Ascending aorta (tissue), 2 donors: ENCODE measurements at regions not wholly inside any gene's neighbourhood (a gene's known extent, or its start where the extent isn't known, plus 50 kb on each side); places are given as distances from the start of the nearest gene placed in this dataset.
"Not testable (repeated sequence)": the region's sequence is repeated elsewhere in the genome, so short reads cannot be mapped to it uniquely, and the experiment has no call there.

ENCODE experiments used
- DNase-seq, 2 donors: peaks; one replicate each; pipeline ENCODE4 v3.0.0-alpha.2; 2019; ENCODE audit warnings: low spot score in 2 of 2
- H3K27ac ChIP-seq, 2 donors: fragments of 200-600 bp; sonication (generic); one replicate each; pipeline ENCODE4 v1.5.1; 2016 to 2017; ENCODE audit warnings: mild to moderate bottlenecking in 1 of 2
- H3K27me3 ChIP-seq: fragments of 200-600 bp; sonication (generic); one replicate; pipeline ENCODE4 v1.5.1; 2017
- H3K36me3 ChIP-seq, 2 donors: fragments of 200-600 bp; sonication (generic); one replicate each; pipeline ENCODE4 v1.5.1; 2016
- H3K4me1 ChIP-seq, 2 donors: fragments of 200-600 bp; sonication (generic); one replicate each; pipeline ENCODE4 v1.5.1; 2016 to 2017; ENCODE audit warnings: mild to moderate bottlenecking in 1 of 2
- H3K4me3 ChIP-seq, 2 donors: fragments of 200-600 bp; sonication (generic); one replicate each; pipeline ENCODE4 v1.5.1; 2016 to 2017; ENCODE audit warnings: mild to moderate bottlenecking in 1 of 2
- H3K9me3 ChIP-seq, 2 donors: fragments of 200-600 bp; sonication (generic); one replicate each; pipeline ENCODE4 v1.5.1; 2016
- intact Hi-C: fragments of 100-400 bp; cut with DNase I; formaldehyde crosslinking; loops from one replicate; pipeline ENCODE4 v1.15.1; 2023
- TF ChIP-seq, protein P1 (sequence below), 3 experiments: fragments of 200-600 bp in 2 of 3; fragments of 450-650 bp in 1 of 3; sonication (generic) in 2 of 3; IDR thresholded peaks; one replicate each; pipeline ENCODE4 v1.5.1; 2016 to 2019; ENCODE audit warnings: antibody characterized with exemption in 3 of 3, mild to moderate bottlenecking in 1 of 3, moderate library complexity in 1 of 3

DNA sequence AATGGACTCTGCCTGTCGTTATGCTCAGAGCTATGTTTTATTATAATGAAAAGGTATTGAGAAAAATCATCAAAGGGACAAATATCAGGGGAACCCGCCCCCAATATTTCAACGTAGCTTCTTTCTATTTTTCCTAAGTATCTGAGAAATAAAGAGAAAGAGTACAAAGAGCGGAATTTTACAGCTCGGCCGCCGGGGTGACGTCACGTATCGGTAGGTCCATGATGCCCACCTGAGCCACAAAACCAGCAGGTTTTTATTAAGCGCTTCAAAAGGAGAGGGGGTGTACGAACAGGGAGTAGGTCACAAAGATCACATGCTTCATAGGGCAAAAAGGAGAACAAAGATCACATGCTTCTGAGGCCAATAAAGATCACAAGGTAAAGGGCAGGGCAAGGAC lies 281.6 kb upstream of the POM121L12 start:
- no peak overlapping the region for H3K27ac ChIP-seq
- no peak for DNase-seq
- H3K36me3 ChIP-seq: no peaks in the 10 kb centered on the region
- no peaks in the 10 kb centered on the region for H3K27me3 ChIP-seq
- no peaks in the 10 kb centered on the region for H3K9me3 ChIP-seq
- no peaks in the 10 kb centered on the region for H3K4me1 ChIP-seq
- no peak overlapping the region for H3K4me3 ChIP-seq
- TF ChIP-seq, protein P1, sequence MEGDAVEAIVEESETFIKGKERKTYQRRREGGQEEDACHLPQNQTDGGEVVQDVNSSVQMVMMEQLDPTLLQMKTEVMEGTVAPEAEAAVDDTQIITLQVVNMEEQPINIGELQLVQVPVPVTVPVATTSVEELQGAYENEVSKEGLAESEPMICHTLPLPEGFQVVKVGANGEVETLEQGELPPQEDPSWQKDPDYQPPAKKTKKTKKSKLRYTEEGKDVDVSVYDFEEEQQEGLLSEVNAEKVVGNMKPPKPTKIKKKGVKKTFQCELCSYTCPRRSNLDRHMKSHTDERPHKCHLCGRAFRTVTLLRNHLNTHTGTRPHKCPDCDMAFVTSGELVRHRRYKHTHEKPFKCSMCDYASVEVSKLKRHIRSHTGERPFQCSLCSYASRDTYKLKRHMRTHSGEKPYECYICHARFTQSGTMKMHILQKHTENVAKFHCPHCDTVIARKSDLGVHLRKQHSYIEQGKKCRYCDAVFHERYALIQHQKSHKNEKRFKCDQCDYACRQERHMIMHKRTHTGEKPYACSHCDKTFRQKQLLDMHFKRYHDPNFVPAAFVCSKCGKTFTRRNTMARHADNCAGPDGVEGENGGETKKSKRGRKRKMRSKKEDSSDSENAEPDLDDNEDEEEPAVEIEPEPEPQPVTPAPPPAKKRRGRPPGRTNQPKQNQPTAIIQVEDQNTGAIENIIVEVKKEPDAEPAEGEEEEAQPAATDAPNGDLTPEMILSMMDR (IDR thresholded peaks at IDR 0.05): no peak
- intact Hi-C loops: no loop called here

DNA sequence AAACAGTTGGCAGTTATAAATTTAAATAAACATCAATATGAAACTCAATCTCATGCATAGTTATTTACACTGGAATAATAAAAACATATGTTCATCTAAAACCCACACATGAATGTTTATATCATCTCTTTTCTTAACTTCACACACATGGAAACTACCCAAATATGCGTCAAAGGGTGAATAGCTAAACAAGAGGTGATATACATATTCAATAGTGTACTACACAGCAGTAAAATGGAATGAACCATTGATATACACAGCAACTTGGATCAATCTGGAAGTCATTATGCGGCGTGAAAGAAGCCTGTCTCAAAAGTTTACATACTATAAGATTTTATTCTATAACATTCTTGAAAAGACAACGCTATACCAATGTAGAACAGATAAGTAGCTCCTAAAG lies 282.5 kb upstream of the POM121L12 start:
- H3K4me3 ChIP-seq: no peak overlapping the region
- no peaks in the 10 kb centered on the region for H3K27me3 ChIP-seq
- TF ChIP-seq, protein P1 (IDR thresholded peaks at IDR 0.05): no peak
- H3K9me3 ChIP-seq: no peaks in the 10 kb centered on the region
- DNase-seq: no peak
- H3K36me3 ChIP-seq: no peaks in the 10 kb centered on the region
- no peaks in the 10 kb centered on the region for H3K4me1 ChIP-seq
- intact Hi-C loops: no loop called here
- no peak overlapping the region for H3K27ac ChIP-seq

DNA sequence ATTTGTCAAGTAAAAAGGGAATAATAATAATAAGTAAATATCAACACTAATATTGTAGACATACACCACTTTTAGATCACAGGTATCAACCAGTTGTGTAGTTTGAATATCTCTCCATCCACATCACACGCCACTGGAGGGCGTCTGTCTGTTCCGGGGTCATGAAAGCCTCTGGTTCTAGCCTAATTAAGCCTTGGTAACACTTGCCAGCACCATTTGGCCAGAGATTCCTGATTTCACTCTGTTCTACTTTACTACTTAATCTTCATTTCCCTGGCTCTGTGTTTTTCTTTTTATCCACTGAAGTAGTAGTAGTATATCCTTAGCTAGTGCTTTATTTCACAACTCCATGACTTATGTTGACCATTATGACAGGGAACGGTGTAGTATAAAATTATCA lies 285.6 kb upstream of the POM121L12 start:
- H3K27ac ChIP-seq: no peak overlapping the region
- no peak for DNase-seq
- no peaks in the 10 kb centered on the region for H3K4me1 ChIP-seq
- TF ChIP-seq, protein P1 (IDR thresholded peaks at IDR 0.05): no peak
- no peaks in the 10 kb centered on the region for H3K9me3 ChIP-seq
- intact Hi-C loops: no loop called here
- no peaks in the 10 kb centered on the region for H3K36me3 ChIP-seq
- no peaks in the 10 kb centered on the region for H3K27me3 ChIP-seq
- no peak overlapping the region for H3K4me3 ChIP-seq

DNA sequence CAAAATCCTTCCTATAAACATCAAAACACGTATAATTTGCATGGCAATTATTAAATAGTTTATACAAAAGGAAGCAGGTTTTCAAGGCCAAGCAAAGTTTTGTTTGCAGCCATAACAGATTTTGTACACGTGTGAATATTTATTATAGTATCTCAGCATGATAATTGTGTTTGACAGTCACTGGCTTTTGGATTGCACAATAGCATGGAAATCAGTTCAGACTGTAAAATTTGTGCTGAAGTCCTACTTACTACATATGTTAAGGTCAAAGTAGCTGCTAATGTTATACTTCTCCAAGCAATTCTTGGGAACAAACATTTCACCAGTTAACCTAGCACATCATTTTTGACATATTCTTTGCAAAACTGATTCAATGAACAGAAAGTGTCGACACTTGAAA lies 287.6 kb upstream of the POM121L12 start:
- Histone ChIP-seq H3K9me3 (no peaks in the 10 kb centered on the region), H3K36me3 (no peaks in the 10 kb centered on the region), H3K4me1 (no peaks in the 10 kb centered on the region), H3K27me3 (no peaks in the 10 kb centered on the region), H3K4me3 (no peak overlapping the region), H3K27ac (no peak overlapping the region)
- DNase-seq: no peak
- TF ChIP-seq, protein P1 (IDR thresholded peaks at IDR 0.05): no peak
- intact Hi-C loops: no loop called here

DNA sequence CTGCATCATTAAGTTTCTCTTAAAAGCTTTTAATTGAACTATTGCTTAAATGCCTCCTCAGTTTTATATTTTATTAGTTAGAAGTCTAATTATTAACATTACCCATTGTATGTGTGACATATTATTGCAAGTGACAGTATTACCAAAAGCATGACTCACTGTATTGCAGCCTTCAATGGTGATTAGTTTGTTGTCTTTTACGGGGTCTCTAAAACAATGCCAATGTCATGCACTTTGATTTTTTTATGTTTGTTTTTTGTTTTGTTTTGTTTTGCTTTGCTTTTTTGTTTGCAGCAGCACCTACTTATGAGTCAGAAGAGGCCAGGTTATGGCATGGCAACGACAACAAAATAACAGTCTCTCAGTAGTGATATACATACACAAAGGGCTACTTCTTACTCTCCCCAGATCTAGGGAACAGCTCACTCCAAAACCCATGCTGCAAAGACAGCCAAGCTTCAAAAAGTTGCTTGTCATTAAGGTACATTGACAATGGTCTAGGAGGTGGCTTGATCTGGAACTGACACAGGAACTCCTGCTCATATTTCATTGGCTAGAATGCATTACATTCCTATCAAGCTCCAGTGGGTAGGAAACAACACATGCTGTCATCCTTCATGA lies 293.7 kb upstream of the POM121L12 start:
- Histone ChIP-seq H3K4me1 (no peaks in the 10 kb centered on the region), H3K9me3 (no peaks in the 10 kb centered on the region), H3K27ac (no peak overlapping the region), H3K36me3 (no peaks in the 10 kb centered on the region), H3K27me3 (no peaks in the 10 kb centered on the region), H3K4me3 (no peak overlapping the region)
- TF ChIP-seq, protein P1 (IDR thresholded peaks at IDR 0.05): no peak
- intact Hi-C loops: no loop called here
- no peak for DNase-seq

DNA sequence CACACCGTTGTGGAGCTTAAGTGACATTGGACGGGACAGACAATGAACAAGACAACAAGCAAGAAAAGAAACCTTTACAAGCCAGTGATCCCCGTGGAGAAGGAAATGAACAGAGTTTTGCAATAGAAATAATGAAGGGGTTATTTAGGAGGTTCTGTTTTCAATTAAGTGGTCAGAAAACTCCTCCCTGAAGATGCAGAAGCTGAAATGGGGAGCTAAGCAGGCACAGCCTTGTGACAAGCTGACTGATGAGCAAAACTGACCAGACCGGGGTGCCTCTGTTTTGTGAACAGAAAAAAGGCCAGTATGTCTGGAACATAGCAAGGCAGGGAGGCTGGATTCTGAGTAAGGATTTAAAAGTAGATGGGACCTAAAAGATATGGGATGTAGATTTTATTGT lies 299.8 kb upstream of the POM121L12 start:
- intact Hi-C loops: no loop called here
- Histone ChIP-seq H3K9me3 (no peaks in the 10 kb centered on the region), H3K4me1 (no peaks in the 10 kb centered on the region), H3K27me3 (no peaks in the 10 kb centered on the region), H3K36me3 (no peaks in the 10 kb centered on the region), H3K4me3 (no peak overlapping the region), H3K27ac (no peak overlapping the region)
- TF ChIP-seq, protein P1 (IDR thresholded peaks at IDR 0.05): no peak
- DNase-seq: no peak

DNA sequence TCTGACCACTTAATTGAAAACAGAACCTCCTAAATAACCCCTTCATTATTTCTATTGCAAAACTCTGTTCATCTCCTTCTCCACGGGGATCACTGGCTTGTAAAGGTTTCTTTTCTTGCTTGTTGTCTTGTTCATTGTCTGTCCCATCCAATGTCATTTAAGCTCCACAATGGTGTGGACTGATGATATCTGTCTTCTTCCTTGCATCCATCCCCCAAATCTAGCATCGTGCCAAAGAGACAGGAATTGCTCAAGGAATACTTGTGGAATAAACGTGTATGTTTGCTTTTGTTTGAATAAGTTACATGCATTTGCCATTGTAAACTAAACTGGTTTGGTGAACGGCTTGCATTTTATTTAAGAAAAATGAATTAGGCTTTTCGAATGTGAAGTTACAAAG lies 306.8 kb upstream of the POM121L12 start:
- not testable (repeated sequence) for H3K4me3 ChIP-seq

More for the DNA sequence above, 306.8 kb upstream of the POM121L12 start:
- H3K36me3 ChIP-seq, H3K27ac ChIP-seq, H3K9me3 ChIP-seq, DNase-seq, H3K4me1 ChIP-seq, intact Hi-C loops, H3K27me3 ChIP-seq: not testable (repeated sequence)
